HepG2 (cell line): ENCODE measurements at regions not wholly inside any gene's neighbourhood (a gene's known extent, or its start where the extent isn't known, plus 50 kb on each side); places are given as distances from the start of the nearest gene placed in this dataset.

ENCODE experiments used
- HMG20B ChIP-seq: conservative IDR thresholded peaks from 2 replicates; pipeline ENCODE4 v1.6.1; 2016; ENCODE audit warnings: missing genetic modification reagents, missing compliant biosample characterization
- NONO ChIP-seq, 2 experiments: fragments of 450-650 bp in 1 of 2; sonication (generic) in 1 of 2; formaldehyde crosslinking in 1 of 2; IDR thresholded peaks in 1 of 2; conservative IDR thresholded peaks in 1 of 2; 2 replicates each; pipeline versions ENCODE4 v1.6.1 to v1.8.0; 2017 to 2022; ENCODE audit warnings: mild to moderate bottlenecking in 1 of 2, missing genetic modification reagents in 1 of 2, moderate library complexity in 1 of 2
- RXRB ChIP-seq: IDR thresholded peaks from 2 replicates; pipeline ENCODE4 v1.6.1; 2016; ENCODE audit warnings: borderline replicate concordance, missing genetic modification reagents, missing compliant biosample characterization
- SAP130 ChIP-seq: IDR thresholded peaks from 2 replicates; pipeline ENCODE4 v1.6.1; 2016; ENCODE audit warnings: low read depth
- SKI ChIP-seq: fragments of 450-650 bp; IDR thresholded peaks from one replicate; pipeline ENCODE4 v1.6.1; 2018; ENCODE audit warnings: mild to moderate bottlenecking; ENCODE audit not compliant: partially characterized antibody
- SNRNP70 ChIP-seq: fragments of 200-400 bp; formaldehyde crosslinking; IDR thresholded peaks from 2 replicates; pipeline ENCODE4 v1.6.1; 2017; ENCODE audit warnings: mild to moderate bottlenecking, low read depth, low read length, moderate library complexity
- ZBTB1 ChIP-seq: sonication (generic); formaldehyde crosslinking; IDR thresholded peaks from 2 replicates; pipeline ENCODE4 v1.4.0; 2020; ENCODE audit warnings: missing genetic modification reagents, borderline replicate concordance
- ZNF235 ChIP-seq: sonication (generic); formaldehyde crosslinking; IDR thresholded peaks from 2 replicates; pipeline ENCODE4 v1.8.1; 2023; ENCODE audit warnings: mild to moderate bottlenecking, missing genetic modification reagents, borderline replicate concordance
- ZNF296 ChIP-seq: sonication (generic); formaldehyde crosslinking; conservative IDR thresholded peaks from 2 replicates; pipeline ENCODE4 v1.5.0; 2020; ENCODE audit warnings: mild to moderate bottlenecking, missing genetic modification reagents
- ZNF546 ChIP-seq: sonication (generic); formaldehyde crosslinking; conservative IDR thresholded peaks from 2 replicates; pipeline ENCODE4 v1.8.1; 2023; ENCODE audit warnings: mild to moderate bottlenecking, missing genetic modification reagents
- ZNF563 ChIP-seq: sonication (generic); formaldehyde crosslinking; IDR thresholded peaks from 2 replicates; pipeline ENCODE4 v1.8.0; 2022; ENCODE audit warnings: mild to moderate bottlenecking, moderate library complexity, missing genetic modification reagents
- TF ChIP-seq, protein P1 (sequence below): sonication (generic); formaldehyde crosslinking; IDR thresholded peaks from 2 replicates; pipeline ENCODE4 v1.5.0; 2020; ENCODE audit warnings: mild to moderate bottlenecking, missing genetic modification reagents, borderline replicate concordance
- TF ChIP-seq, protein P2 (sequence below): sonication (generic); formaldehyde crosslinking; IDR thresholded peaks from 2 replicates; pipeline ENCODE4 v1.9.0; 2021; ENCODE audit warnings: missing genetic modification reagents, borderline replicate concordance
- TF ChIP-seq, protein P3 (sequence below): sonication (generic); formaldehyde crosslinking; conservative IDR thresholded peaks from 2 replicates; pipeline ENCODE4 v1.4.0; 2020; ENCODE audit warnings: mild to moderate bottlenecking, missing genetic modification reagents, moderate library complexity
- TF ChIP-seq, protein P4 (sequence below): sonication (generic); formaldehyde crosslinking; IDR thresholded peaks from 2 replicates; pipeline ENCODE4 v1.4.0; 2020; ENCODE audit warnings: low read depth, mild to moderate bottlenecking, missing genetic modification reagents

DNA sequence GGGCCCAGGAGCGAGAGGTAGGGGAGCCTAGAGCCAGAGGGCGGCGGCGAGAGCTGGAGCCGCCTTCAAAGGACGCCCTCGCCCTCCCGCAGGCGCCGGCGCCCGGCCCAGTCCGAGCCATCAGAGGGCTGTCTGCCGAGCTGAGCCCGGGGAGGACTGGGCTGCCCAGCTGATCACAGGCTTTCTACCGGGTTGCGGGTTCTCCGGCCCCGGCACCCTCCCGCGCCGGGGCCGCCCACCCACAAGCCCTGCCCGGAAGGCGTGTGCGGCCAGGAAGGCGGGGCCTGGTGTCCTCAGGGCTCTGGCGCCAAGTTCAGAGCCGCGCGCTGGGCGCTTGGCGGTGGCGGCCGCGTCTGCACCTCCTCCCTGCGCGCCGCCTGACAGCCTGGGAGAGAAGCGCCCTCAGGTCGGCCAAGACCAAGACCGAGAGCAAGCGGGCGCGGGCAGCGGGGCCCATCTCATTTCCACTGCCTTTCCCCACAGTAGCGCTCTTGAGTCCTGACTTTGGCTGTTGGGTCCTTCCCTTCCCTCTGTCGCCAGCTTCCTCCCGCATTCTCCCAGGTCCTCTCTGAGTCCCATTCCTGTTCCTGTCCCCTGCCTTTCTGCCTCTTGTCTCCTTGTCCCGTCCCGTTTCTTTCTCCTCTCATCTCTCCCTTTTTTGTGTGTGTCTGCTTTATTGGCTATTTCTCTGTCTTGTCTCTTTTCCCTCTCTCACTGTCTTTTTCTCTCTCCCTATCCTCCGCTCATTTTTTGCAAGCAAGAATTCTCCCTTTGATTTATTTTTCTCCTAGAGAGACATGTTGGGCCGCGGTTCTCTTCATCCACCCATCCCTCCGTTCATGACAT is 60.6 kb upstream of the MSMB start (continued):
- TF ChIP-seq, protein P1, sequence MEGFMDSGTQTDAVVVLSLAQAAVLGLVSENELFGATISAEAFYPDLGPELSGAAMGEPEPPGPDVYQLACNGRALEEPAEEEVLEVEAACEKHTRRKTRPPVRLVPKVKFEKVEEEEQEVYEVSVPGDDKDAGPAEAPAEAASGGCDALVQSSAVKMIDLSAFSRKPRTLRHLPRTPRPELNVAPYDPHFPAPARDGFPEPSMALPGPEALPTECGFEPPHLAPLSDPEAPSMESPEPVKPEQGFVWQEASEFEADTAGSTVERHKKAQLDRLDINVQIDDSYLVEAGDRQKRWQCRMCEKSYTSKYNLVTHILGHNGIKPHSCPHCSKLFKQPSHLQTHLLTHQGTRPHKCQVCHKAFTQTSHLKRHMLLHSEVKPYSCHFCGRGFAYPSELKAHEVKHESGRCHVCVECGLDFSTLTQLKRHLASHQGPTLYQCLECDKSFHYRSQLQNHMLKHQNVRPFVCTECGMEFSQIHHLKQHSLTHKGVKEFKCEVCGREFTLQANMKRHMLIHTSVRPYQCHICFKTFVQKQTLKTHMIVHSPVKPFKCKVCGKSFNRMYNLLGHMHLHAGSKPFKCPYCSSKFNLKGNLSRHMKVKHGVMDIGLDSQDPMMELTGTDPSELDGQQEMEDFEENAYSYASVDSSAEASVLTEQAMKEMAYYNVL, result no peak
- TF ChIP-seq SNRNP70, result no peak
- peak; percentile 92 for TF ChIP-seq SAP130 (CRISPR knock-in tag)
- TF ChIP-seq RXRB (CRISPR knock-in tag), result peak; percentile 52; the same call in 1 of the 2 replicates
- TF ChIP-seq, protein P2, sequence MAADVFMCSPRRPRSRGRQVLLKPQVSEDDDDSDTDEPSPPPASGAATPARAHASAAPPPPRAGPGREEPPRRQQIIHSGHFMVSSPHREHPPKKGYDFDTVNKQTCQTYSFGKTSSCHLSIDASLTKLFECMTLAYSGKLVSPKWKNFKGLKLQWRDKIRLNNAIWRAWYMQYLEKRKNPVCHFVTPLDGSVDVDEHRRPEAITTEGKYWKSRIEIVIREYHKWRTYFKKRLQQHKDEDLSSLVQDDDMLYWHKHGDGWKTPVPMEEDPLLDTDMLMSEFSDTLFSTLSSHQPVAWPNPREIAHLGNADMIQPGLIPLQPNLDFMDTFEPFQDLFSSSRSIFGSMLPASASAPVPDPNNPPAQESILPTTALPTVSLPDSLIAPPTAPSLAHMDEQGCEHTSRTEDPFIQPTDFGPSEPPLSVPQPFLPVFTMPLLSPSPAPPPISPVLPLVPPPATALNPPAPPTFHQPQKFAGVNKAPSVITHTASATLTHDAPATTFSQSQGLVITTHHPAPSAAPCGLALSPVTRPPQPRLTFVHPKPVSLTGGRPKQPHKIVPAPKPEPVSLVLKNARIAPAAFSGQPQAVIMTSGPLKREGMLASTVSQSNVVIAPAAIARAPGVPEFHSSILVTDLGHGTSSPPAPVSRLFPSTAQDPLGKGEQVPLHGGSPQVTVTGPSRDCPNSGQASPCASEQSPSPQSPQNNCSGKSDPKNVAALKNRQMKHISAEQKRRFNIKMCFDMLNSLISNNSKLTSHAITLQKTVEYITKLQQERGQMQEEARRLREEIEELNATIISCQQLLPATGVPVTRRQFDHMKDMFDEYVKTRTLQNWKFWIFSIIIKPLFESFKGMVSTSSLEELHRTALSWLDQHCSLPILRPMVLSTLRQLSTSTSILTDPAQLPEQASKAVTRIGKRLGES (CRISPR knock-in tag), result no peak
- TF ChIP-seq ZNF546 (CRISPR knock-in tag), result 0 out of 2 replicates have a peak, but pooled peaks have one; percentile 50
- TF ChIP-seq ZNF235 (CRISPR knock-in tag), result no peak
- TF ChIP-seq, protein P3, sequence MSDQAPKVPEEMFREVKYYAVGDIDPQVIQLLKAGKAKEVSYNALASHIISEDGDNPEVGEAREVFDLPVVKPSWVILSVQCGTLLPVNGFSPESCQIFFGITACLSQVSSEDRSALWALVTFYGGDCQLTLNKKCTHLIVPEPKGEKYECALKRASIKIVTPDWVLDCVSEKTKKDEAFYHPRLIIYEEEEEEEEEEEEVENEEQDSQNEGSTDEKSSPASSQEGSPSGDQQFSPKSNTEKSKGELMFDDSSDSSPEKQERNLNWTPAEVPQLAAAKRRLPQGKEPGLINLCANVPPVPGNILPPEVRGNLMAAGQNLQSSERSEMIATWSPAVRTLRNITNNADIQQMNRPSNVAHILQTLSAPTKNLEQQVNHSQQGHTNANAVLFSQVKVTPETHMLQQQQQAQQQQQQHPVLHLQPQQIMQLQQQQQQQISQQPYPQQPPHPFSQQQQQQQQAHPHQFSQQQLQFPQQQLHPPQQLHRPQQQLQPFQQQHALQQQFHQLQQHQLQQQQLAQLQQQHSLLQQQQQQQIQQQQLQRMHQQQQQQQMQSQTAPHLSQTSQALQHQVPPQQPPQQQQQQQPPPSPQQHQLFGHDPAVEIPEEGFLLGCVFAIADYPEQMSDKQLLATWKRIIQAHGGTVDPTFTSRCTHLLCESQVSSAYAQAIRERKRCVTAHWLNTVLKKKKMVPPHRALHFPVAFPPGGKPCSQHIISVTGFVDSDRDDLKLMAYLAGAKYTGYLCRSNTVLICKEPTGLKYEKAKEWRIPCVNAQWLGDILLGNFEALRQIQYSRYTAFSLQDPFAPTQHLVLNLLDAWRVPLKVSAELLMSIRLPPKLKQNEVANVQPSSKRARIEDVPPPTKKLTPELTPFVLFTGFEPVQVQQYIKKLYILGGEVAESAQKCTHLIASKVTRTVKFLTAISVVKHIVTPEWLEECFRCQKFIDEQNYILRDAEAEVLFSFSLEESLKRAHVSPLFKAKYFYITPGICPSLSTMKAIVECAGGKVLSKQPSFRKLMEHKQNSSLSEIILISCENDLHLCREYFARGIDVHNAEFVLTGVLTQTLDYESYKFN (CRISPR knock-in tag), result peak; percentile 53
- no peak for TF ChIP-seq HMG20B
- no peak for TF ChIP-seq ZBTB1 (CRISPR knock-in tag)
- TF ChIP-seq, protein P4, sequence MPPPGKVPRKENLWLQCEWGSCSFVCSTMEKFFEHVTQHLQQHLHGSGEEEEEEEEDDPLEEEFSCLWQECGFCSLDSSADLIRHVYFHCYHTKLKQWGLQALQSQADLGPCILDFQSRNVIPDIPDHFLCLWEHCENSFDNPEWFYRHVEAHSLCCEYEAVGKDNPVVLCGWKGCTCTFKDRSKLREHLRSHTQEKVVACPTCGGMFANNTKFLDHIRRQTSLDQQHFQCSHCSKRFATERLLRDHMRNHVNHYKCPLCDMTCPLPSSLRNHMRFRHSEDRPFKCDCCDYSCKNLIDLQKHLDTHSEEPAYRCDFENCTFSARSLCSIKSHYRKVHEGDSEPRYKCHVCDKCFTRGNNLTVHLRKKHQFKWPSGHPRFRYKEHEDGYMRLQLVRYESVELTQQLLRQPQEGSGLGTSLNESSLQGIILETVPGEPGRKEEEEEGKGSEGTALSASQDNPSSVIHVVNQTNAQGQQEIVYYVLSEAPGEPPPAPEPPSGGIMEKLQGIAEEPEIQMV (CRISPR knock-in tag), result 0 out of 2 replicates have a peak, but pooled peaks have one; percentile 19
- peak; percentile 59 for TF ChIP-seq SKI
- 0 out of 2 replicates have a peak, but pooled peaks have one; percentile 46 for TF ChIP-seq NONO (IDR thresholded peaks at IDR 0.05)
- TF ChIP-seq NONO (CRISPR knock-in tag; conservative IDR thresholded peaks at IDR 0.05), result no peak
- TF ChIP-seq ZNF563 (CRISPR knock-in tag), result peak; percentile 60; the same call in 1 of the 2 replicates
- TF ChIP-seq ZNF296 (CRISPR knock-in tag), result no peak
